ENCODE measurements at regions not wholly inside any gene's neighbourhood (a gene's known extent, or its start where the extent isn't known, plus 50 kb on each side); places are given as distances from the start of the nearest gene placed in this dataset.

- ATAC-seq (no peak), DNase-seq (no peak)
- Histone ChIP-seq H3K27ac (no peak overlapping the region), H3K36me3 (no peaks in the 10 kb centered on the region), H3K27me3 (no peaks in the 10 kb centered on the region), H3K9me3 (no peaks in the 10 kb centered on the region), H3K4me1 (no peaks in the 10 kb centered on the region), H3K4me3 (no peak overlapping the region)
- intact Hi-C loops (cut with DNase I; ENCODE audit: low total_unique reads) (no loop called here), in situ Hi-C loops (cut with MboI; ENCODE audit: low sequenced_read_pairs in 4 of 4) (no loop called here)
- TF ChIP-seq CTCF (IDR thresholded peaks at IDR 0.05 in 4 of 5, conservative IDR thresholded peaks at IDR 0.05 in 1 of 5) (no peak), POLR2A (IDR thresholded peaks at IDR 0.05) (no peak)
Measured at GRCh38 chr9:79360387-79361347, 211.1 kb upstream of the TLE4 start.

GRCh38 chr9:79362100-79363081, 209.4 kb upstream of the TLE4 start:
- TF ChIP-seq POLR2A (IDR thresholded peaks at IDR 0.05), result no peak
- TF ChIP-seq CTCF (IDR thresholded peaks at IDR 0.05 in 4 of 5, conservative IDR thresholded peaks at IDR 0.05 in 1 of 5), result no peak
- intact Hi-C loops (cut with DNase I; ENCODE audit: low total_unique reads), result no loop called here
- no peak for ATAC-seq
- Histone ChIP-seq H3K4me3 (no peak overlapping the region), H3K4me1 (no peaks in the 10 kb centered on the region), H3K27ac (no peak overlapping the region), H3K9me3 (no peaks in the 10 kb centered on the region), H3K27me3 (no peaks in the 10 kb centered on the region), H3K36me3 (no peaks in the 10 kb centered on the region)
- no peak for DNase-seq
- in situ Hi-C loops (cut with MboI; ENCODE audit: low sequenced_read_pairs in 4 of 4), result no loop called here

GRCh38 chr9:79369676-79370075, 202.1 kb upstream of the TLE4 start:
- H3K27me3 ChIP-seq, result no peaks in the 10 kb centered on the region
- ATAC-seq, result no peak
- in situ Hi-C loops (cut with MboI; ENCODE audit: low sequenced_read_pairs in 4 of 4), result no loop called here

GRCh38 chr9:79371301-79371700, 200.5 kb upstream of the TLE4 start:
- Histone ChIP-seq H3K27ac (no peak overlapping the region), H3K36me3 (no peaks in the 10 kb centered on the region), H3K4me3 (no peak overlapping the region), H3K9me3 (no peaks in the 10 kb centered on the region), H3K4me1 (no peaks in the 10 kb centered on the region), H3K27me3 (no peaks in the 10 kb centered on the region)
- no peak for ATAC-seq
- intact Hi-C loops (cut with DNase I; ENCODE audit: low total_unique reads), result no loop called here
- DNase-seq, result no peak
- no peak for TF ChIP-seq POLR2A (IDR thresholded peaks at IDR 0.05)
- TF ChIP-seq CTCF (IDR thresholded peaks at IDR 0.05 in 4 of 5, conservative IDR thresholded peaks at IDR 0.05 in 1 of 5), result no peak
- in situ Hi-C loops (cut with MboI; ENCODE audit: low sequenced_read_pairs in 4 of 4), result no loop called here

More at GRCh38 chr9:79369676-79370075, 202.1 kb upstream of the TLE4 start:
- Histone ChIP-seq H3K9me3 (no peaks in the 10 kb centered on the region), H3K4me1 (no peaks in the 10 kb centered on the region), H3K36me3 (no peaks in the 10 kb centered on the region), H3K27ac (no peak overlapping the region), H3K4me3 (no peak overlapping the region)
- DNase-seq, result no peak
- intact Hi-C loops (cut with DNase I; ENCODE audit: low total_unique reads), result no loop called here
- TF ChIP-seq CTCF (IDR thresholded peaks at IDR 0.05 in 4 of 5, conservative IDR thresholded peaks at IDR 0.05 in 1 of 5), result no peak
- no peak for TF ChIP-seq POLR2A (IDR thresholded peaks at IDR 0.05)

Data from gastrocnemius medialis (tissue), 4 donors.